SK-N-SH (cell line): ENCODE measurements at regions not wholly inside any gene's neighbourhood (a gene's known extent, or its start where the extent isn't known, plus 50 kb on each side); places are given as distances from the start of the nearest gene placed in this dataset.

Source experiments
- ELF1 ChIP-seq: IDR thresholded peaks from 2 replicates; pipeline ENCODE4 v1.4.0; 2012
- NRF1 ChIP-seq: IDR thresholded peaks from 2 replicates; pipeline ENCODE4 v1.6.1; 2012; ENCODE audit warnings: low read depth, mild to moderate bottlenecking, low read length
- TEAD4 ChIP-seq: IDR thresholded peaks from 2 replicates; pipeline ENCODE4 v1.4.0; 2012; ENCODE audit warnings: mild to moderate bottlenecking, borderline replicate concordance; ENCODE audit not compliant: insufficient read depth
- TF ChIP-seq, protein P1 (sequence below): fragments of 200-600 bp; sonication (generic); IDR thresholded peaks from 2 replicates; pipeline ENCODE4 v1.6.1; 2017; ENCODE audit warnings: antibody characterized with exemption, mild to moderate bottlenecking, moderate library complexity

DNA sequence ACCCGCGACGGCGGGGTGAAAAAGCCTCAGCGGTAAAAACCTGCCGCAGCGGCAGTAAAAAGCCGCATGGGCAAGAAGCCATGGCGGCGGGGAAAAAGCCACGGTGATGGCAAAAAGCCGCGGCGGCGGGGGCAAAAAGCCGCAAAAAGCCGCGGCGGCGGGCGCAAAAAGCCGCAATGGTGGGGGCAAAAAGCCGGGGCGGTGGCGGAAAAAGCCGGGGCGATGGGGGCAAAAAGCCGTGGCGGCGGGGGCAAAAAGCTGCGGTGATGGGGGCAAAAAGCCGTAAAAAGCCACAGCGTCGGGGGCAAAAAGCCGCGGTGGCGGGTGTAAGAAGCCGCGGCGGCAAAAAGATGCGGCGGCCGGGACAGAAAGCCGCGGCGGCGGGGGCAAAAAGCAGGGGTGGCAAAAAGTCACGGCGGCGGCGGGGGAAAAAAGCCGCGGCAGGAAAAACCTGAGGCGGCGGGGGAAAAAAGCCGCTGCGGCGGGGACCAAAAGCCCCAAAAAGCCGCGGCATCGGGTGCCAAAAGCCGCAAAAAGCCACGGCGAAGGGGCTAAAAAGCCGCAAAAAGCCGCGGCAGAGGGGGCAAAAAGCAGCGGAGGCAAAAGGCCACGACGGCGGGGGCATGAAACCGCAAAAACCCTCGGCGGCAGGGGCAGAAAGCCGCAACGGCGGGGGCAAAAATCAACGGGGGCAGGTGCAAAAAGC is 488.5 kb downstream of the ZNF33B start:
- TF ChIP-seq TEAD4 (no peak), ELF1 (no peak), NRF1 (no peak)
- TF ChIP-seq, protein P1, sequence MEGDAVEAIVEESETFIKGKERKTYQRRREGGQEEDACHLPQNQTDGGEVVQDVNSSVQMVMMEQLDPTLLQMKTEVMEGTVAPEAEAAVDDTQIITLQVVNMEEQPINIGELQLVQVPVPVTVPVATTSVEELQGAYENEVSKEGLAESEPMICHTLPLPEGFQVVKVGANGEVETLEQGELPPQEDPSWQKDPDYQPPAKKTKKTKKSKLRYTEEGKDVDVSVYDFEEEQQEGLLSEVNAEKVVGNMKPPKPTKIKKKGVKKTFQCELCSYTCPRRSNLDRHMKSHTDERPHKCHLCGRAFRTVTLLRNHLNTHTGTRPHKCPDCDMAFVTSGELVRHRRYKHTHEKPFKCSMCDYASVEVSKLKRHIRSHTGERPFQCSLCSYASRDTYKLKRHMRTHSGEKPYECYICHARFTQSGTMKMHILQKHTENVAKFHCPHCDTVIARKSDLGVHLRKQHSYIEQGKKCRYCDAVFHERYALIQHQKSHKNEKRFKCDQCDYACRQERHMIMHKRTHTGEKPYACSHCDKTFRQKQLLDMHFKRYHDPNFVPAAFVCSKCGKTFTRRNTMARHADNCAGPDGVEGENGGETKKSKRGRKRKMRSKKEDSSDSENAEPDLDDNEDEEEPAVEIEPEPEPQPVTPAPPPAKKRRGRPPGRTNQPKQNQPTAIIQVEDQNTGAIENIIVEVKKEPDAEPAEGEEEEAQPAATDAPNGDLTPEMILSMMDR: no peak
